ENCODE measurements at regions not wholly inside any gene's neighbourhood (a gene's known extent, or its start where the extent isn't known, plus 50 kb on each side); places are given as distances from the start of the nearest gene placed in this dataset.

- ChIA-PET CTCF (interaction anchor here (3.2 kb wide), 1 partner anchor 532 kb away, joined by 26 read pairs; no protein-coding TSS in a partner anchor), POLR2A (no interaction called here)
- dilution Hi-C loops (cut with MboI; ENCODE audit: extremely low pct_ligation_motif_present, low sequenced_read_pairs) = no loop called here
- Histone ChIP-seq H2AFZ (ENCODE audit: low read depth, low read length) (peak overlapping the region; percentile 11), H3K4me2 (ENCODE audit: insufficient read depth, low read length) (no peak overlapping the region), H3K27me3 (ENCODE audit: control insufficient read depth in 2 of 2, insufficient read depth in 2 of 2, low read length in 2 of 2) (no peaks in the 10 kb centered on the region), H3K4me3 (replicated peaks in 1 of 3; ENCODE audit: insufficient read depth in 1 of 3, low read depth in 1 of 3, low read length in 3 of 3) (no peak overlapping the region), H3K27ac (ENCODE audit: insufficient read depth, low read depth, low read length) (no peak overlapping the region), H3K9me1 (replicated peaks; ENCODE audit: control insufficient read depth, extremely low read depth, insufficient read depth, low read length) (no peaks in the 10 kb centered on the region), H4K20me1 (replicated peaks; ENCODE audit: control insufficient read depth, extremely low read depth, insufficient read depth, low read length) (no peaks in the 10 kb centered on the region), H3K9ac (replicated peaks; ENCODE audit: extremely low read depth, insufficient read depth, low read length) (no peak overlapping the region), H3K36me3 (ENCODE audit: control insufficient read depth in 2 of 2, extremely low read depth in 1 of 2, insufficient read depth in 2 of 2, low read length in 2 of 2) (no peaks in the 10 kb centered on the region), H3K79me2 (ENCODE audit: control insufficient read depth, insufficient read depth, low read length) (no peaks in the 10 kb centered on the region), H3K9me3 (replicated peaks; ENCODE audit: control insufficient read depth, insufficient read depth, low read length) (no peaks in the 10 kb centered on the region), H3K4me1 (ENCODE audit: control insufficient read depth, extremely low read depth, insufficient read depth, low read length) (no peaks in the 10 kb centered on the region)
- no peak for TF ChIP-seq POLR2AphosphoS5 (IDR thresholded peaks at IDR 0.05; ENCODE audit: insufficient read depth, low read depth, low read length)
- TF ChIP-seq FOS (IDR thresholded peaks at IDR 0.05; ENCODE audit: borderline replicate concordance, insufficient read depth, low read length) = no peak
- TF ChIP-seq, protein P1, sequence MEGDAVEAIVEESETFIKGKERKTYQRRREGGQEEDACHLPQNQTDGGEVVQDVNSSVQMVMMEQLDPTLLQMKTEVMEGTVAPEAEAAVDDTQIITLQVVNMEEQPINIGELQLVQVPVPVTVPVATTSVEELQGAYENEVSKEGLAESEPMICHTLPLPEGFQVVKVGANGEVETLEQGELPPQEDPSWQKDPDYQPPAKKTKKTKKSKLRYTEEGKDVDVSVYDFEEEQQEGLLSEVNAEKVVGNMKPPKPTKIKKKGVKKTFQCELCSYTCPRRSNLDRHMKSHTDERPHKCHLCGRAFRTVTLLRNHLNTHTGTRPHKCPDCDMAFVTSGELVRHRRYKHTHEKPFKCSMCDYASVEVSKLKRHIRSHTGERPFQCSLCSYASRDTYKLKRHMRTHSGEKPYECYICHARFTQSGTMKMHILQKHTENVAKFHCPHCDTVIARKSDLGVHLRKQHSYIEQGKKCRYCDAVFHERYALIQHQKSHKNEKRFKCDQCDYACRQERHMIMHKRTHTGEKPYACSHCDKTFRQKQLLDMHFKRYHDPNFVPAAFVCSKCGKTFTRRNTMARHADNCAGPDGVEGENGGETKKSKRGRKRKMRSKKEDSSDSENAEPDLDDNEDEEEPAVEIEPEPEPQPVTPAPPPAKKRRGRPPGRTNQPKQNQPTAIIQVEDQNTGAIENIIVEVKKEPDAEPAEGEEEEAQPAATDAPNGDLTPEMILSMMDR (IDR thresholded peaks at IDR 0.05; ENCODE audit: extremely low read depth in 1 of 2, insufficient read depth in 1 of 2, low read depth in 1 of 2, low read length in 2 of 2) = no peak
- TF ChIP-seq EZH2 (IDR thresholded peaks at IDR 0.05; ENCODE audit: borderline replicate concordance, low read depth, low read length, severe bottlenecking) = no peak
- no peak for TF ChIP-seq POLR2A (IDR thresholded peaks at IDR 0.05; ENCODE audit: low read depth, low read length)
- no peak for TF ChIP-seq JUN (IDR thresholded peaks at IDR 0.05; ENCODE audit: borderline replicate concordance, insufficient read depth, insufficient read length, low read depth)
- TF ChIP-seq, protein P2, sequence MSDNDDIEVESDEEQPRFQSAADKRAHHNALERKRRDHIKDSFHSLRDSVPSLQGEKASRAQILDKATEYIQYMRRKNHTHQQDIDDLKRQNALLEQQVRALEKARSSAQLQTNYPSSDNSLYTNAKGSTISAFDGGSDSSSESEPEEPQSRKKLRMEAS (IDR thresholded peaks at IDR 0.05; ENCODE audit: insufficient read depth, insufficient read length) = no peak
- no peak for TF ChIP-seq MYC (IDR thresholded peaks at IDR 0.05; ENCODE audit: low read depth, low read length)
- TF ChIP-seq GATA2 (IDR thresholded peaks at IDR 0.05; ENCODE audit: insufficient read depth, insufficient read length, low read depth, low read length) = no peak
- intact Hi-C loops (cut with micrococcal nuclease) = loop anchor here (5.0 kb wide), 3 partner anchors 140 to 685 kb away; partner anchors contain the start of gene FIGN
- BruUV-seq (replicated peaks) = no TSS peak
- FAIRE-seq (no peak), DNase-seq (ENCODE audit: low read depth, low spot score) (peak; percentile 10)
These were observed 141.5 kb upstream of the FIGN start for GRCh38 chr2:163877316-163877715.

Data from endothelial cell of umbilical vein (primary cell).